ENCODE measurements at regions not wholly inside any gene's neighbourhood (a gene's known extent, or its start where the extent isn't known, plus 50 kb on each side); places are given as distances from the start of the nearest gene placed in this dataset.
A peak's percentile ranks its signal among the peaks of the same experiment; 100 is the strongest.

DNA sequence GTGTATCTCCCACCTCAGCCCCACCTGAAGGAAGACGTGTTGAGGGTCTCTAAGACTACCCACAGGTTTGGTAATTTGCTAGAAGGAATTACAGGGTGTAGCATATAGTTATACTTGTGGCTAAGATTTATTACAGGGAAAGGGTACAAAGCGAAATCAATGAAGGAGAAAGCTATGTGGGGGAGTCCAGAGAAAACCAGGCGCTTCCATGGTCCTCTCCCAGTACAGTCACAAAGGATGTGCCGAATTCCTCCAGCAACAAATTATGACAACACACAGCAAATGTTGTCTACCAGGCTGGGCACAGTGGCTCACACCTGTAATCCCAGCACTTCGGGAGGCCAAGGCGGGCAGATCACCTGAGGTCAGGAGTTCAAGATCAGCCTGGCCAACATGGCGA lies 64.1 kb upstream of the TGM3 start:
- TF ChIP-seq NFRKB (IDR thresholded peaks at IDR 0.05) (no peak), ZNF384 (IDR thresholded peaks at IDR 0.05) (no peak), FOXM1 (IDR thresholded peaks at IDR 0.05; ENCODE audit: borderline replicate concordance) (no peak), ELF4 (IDR thresholded peaks at IDR 0.05) (no peak), HDGF (IDR thresholded peaks at IDR 0.05; ENCODE audit: borderline replicate concordance) (no peak), SP1 (IDR thresholded peaks at IDR 0.05) (no peak)
- POLR2A ChIA-PET = no interaction called here
- no peak for DNase-seq (ENCODE audit: extremely low spot score)
- CTCF ChIA-PET = no interaction called here

DNA sequence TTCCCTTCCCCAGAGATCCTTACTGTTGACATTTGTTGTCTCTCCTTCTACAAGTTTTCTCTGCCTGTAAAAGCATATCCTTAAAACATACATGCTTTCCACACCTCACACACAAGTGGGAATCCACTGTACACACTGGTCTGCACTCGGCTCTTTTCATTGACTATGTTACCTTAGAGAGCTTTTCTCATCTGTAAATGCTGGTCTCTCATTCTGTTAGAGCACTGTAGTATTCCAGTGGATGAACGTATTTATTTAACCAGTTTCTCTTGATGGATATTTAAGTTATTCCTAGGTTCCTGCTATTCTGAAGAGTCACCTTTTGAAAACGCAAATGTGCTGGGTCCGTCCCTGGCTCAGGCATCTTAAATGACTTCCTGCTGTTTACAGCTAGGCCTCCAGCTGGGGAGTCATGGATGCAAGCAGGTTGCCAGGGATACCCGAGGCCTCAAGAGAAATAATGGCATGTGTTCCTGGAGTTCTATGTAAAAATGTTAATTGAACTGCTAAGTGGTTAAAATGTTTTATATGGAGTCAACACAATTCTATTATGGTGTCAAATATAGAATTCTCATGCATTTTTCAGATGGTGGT lies 61.1 kb upstream of the TGM3 start:
- TF ChIP-seq CTBP1 (IDR thresholded peaks at IDR 0.05; ENCODE audit: borderline replicate concordance) (no peak), FOXK2 (IDR thresholded peaks at IDR 0.05) (0 out of 2 replicates have a peak, but pooled peaks have one; percentile 33)

DNA sequence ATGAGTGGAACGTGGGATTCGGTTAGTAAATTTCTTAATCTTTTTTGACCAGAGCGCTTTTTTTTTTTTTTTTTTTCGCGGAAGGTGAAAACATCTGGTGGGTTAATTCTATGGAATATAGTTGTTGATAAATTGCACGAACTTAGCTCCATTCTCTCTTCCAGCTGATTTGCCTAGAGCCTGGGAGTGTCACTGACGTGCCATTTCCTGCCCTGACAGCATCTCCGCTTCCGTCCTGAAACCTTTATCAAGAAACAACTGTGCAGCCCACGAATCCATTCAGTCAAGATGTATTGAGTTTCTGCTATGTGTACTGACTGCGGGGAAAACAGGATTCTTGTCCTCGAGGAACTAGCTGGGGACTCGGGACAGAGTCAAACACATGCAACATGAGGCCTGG lies 59.5 kb upstream of the TGM3 start:
- ChIA-PET CTCF (no interaction called here), POLR2A (no interaction called here)
- TF ChIP-seq CTBP1 (IDR thresholded peaks at IDR 0.05; ENCODE audit: borderline replicate concordance) (no peak), ARNT (IDR thresholded peaks at IDR 0.05) (no peak), BHLHE40 (IDR thresholded peaks at IDR 0.05; ENCODE audit: borderline replicate concordance) (no peak), L3MBTL2 (conservative IDR thresholded peaks at IDR 0.05) (no peak), FOXA1 (IDR thresholded peaks at IDR 0.05) (no peak), LEF1 (IDR thresholded peaks at IDR 0.05; ENCODE audit: borderline replicate concordance) (no peak), ELF4 (IDR thresholded peaks at IDR 0.05) (no peak), FOXK2 (IDR thresholded peaks at IDR 0.05) (no peak)
- DNase-seq (ENCODE audit: extremely low spot score) = no peak

More for the DNA sequence above, 61.1 kb upstream of the TGM3 start:
- ChIA-PET POLR2A (interaction anchor here (0.6 kb wide), 1 partner anchor 637 kb away, joined by 3 read pairs; no protein-coding TSS in a partner anchor), CTCF (interaction anchor here (0.7 kb wide), 1 partner anchor 218 kb away, joined by 3 read pairs; no protein-coding TSS in a partner anchor)
- DNase-seq (ENCODE audit: extremely low spot score) = peak; percentile 43

DNA sequence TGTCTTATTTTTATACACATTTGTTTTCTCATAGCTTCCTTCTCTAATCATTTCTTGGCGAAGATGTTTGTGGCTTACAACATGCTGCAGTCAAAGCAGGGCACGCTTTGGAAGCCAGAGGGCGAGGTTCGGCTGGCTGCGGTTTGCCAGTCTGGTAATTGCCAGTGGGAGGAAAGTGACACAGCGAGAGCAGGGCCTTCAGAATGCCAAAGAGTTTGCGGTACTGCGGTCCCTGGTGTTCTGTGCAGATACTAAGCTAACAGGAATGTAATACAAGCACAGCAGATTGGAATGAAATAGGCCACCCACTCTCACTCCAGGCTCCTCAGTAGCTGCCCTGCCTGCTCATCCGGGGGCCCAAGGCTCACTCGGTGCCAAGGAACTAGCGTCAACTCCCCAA lies 58.7 kb upstream of the TGM3 start:
- POLR2A ChIA-PET = no interaction called here

DNA sequence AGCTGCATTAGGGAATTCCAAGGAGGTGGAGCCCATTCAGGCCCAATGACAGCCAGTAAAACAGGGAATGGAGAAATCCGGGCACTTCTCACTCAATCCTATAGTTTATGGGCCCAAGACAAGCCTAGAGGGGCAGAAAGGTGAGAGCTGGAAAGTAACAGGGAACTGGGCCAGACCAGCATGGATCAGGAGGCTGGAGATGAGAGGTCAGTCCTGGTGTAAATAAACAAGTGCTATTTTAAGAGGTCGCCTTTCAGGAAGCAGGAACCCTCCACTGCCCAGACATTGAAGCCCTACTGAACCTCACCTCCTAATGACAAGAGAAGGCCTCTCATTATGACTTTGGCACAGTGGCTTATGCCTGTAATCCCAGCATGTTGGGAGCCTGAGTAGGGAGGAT lies 57.2 kb upstream of the TGM3 start:
- DNase-seq (ENCODE audit: extremely low spot score) = no peak
- ChIA-PET CTCF (no interaction called here), POLR2A (no interaction called here)
- TF ChIP-seq SP1 (IDR thresholded peaks at IDR 0.05) (no peak), FOXA1 (IDR thresholded peaks at IDR 0.05) (no peak), BHLHE40 (IDR thresholded peaks at IDR 0.05; ENCODE audit: borderline replicate concordance) (no peak), FOXM1 (IDR thresholded peaks at IDR 0.05; ENCODE audit: borderline replicate concordance) (no peak)

More for the DNA sequence above, 58.7 kb upstream of the TGM3 start:
- no peak for DNase-seq (ENCODE audit: extremely low spot score)
- TF ChIP-seq LEF1 (IDR thresholded peaks at IDR 0.05; ENCODE audit: borderline replicate concordance) (no peak), L3MBTL2 (conservative IDR thresholded peaks at IDR 0.05) (no peak), FOXM1 (IDR thresholded peaks at IDR 0.05; ENCODE audit: borderline replicate concordance) (no peak)
- CTCF ChIA-PET = no interaction called here

DNA sequence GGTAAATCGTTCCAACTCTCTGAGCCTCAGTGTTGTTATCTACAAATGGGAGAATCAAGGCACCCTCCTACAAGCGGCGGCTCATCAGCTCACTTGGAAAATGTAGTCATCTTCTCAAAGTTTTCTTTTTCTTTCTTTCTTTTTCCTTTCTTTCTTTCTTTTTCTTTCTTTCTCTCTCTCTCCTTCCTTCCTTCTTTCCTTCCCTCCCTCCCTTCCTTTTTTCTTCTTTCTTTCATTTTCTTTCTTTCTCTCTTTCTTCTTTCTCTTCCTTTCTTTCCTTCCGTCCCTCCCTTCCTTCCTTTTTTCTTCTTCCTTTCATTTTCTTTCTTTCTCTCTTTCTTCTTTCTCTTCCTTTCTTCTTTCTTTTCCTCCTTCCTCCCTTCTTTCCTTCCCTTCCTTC lies 55.0 kb upstream of the TGM3 start:
- ChIA-PET POLR2A (interaction anchor here (0.7 kb wide), 1 partner anchor 230 kb away, joined by 4 read pairs; the partner anchor contains the start of gene SNRPB), CTCF (no interaction called here)
- TF ChIP-seq ARNT (IDR thresholded peaks at IDR 0.05) (no peak), TARDBP (IDR thresholded peaks at IDR 0.05) (no peak), FOXA1 (IDR thresholded peaks at IDR 0.05) (no peak)
- DNase-seq (ENCODE audit: extremely low spot score) = no peak

DNA sequence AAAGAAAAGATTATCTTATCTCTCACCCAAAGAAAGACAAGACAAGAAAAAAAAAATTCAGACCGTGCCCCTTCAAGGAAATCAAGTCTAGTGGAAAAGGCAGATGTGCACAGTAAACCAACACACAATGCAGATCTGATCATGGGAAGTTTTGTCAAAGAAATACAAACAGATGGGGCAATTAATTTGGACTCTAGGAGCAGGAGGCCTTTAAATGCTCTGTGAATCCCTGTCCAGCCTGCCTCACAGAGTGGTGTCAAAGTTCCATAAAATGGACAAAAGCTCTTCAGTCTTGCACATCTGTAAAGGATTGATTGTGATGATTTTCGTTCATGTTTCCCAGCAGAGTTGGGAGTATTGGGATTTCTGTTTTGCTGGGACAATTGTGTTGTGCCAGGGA lies 53.1 kb upstream of the TGM3 start:
- CTCF ChIA-PET = interaction anchor here (0.6 kb wide), 1 partner anchor 370 kb away, joined by 4 read pairs; no protein-coding TSS in a partner anchor

DNA sequence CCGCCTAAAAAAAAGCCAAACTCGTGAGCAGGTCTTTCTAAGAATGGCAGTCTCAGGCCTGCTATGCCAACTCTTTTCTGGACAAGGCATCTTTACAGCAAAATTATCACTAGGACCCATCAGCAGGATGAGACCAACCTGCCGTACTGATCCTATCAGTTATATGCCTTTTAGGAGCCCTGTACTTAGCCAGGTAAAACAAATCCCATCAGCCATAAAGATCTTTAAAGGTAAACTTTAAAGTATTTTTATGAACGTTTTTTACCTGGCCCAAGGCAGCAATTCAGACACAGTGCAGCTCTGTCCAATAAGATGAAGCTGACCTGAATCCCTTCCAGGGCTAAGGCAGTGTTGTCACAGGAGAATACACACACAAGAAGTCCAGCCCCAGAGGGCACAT lies 51.3 kb upstream of the TGM3 start:
- no peak for DNase-seq (ENCODE audit: extremely low spot score)
- POLR2A ChIA-PET = no interaction called here
- TF ChIP-seq SUZ12 (IDR thresholded peaks at IDR 0.05) = no peak
- TF ChIP-seq LEF1 (IDR thresholded peaks at IDR 0.05; ENCODE audit: borderline replicate concordance) = no peak
- TF ChIP-seq L3MBTL2 (conservative IDR thresholded peaks at IDR 0.05) = no peak
- no peak for TF ChIP-seq ELF4 (IDR thresholded peaks at IDR 0.05)
- no peak for TF ChIP-seq ZNF384 (IDR thresholded peaks at IDR 0.05)
- TF ChIP-seq ARNT (IDR thresholded peaks at IDR 0.05) = no peak
- TF ChIP-seq BHLHE40 (IDR thresholded peaks at IDR 0.05; ENCODE audit: borderline replicate concordance) = no peak
- TF ChIP-seq CTBP1 (IDR thresholded peaks at IDR 0.05; ENCODE audit: borderline replicate concordance) = no peak
- TF ChIP-seq, protein P1, sequence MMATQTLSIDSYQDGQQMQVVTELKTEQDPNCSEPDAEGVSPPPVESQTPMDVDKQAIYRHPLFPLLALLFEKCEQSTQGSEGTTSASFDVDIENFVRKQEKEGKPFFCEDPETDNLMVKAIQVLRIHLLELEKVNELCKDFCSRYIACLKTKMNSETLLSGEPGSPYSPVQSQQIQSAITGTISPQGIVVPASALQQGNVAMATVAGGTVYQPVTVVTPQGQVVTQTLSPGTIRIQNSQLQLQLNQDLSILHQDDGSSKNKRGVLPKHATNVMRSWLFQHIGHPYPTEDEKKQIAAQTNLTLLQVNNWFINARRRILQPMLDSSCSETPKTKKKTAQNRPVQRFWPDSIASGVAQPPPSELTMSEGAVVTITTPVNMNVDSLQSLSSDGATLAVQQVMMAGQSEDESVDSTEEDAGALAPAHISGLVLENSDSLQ (IDR thresholded peaks at IDR 0.05) = no peak
- TF ChIP-seq HDGF (IDR thresholded peaks at IDR 0.05; ENCODE audit: borderline replicate concordance) = no peak
- TF ChIP-seq FOXA1 (IDR thresholded peaks at IDR 0.05) = no peak
- no peak for TF ChIP-seq NFRKB (IDR thresholded peaks at IDR 0.05)
- CTCF ChIA-PET = no interaction called here

More for the DNA sequence above, 53.1 kb upstream of the TGM3 start:
- no peak for TF ChIP-seq HDGF (IDR thresholded peaks at IDR 0.05; ENCODE audit: borderline replicate concordance)
- no peak for TF ChIP-seq FOXA1 (IDR thresholded peaks at IDR 0.05)
- TF ChIP-seq ELF4 (IDR thresholded peaks at IDR 0.05) = no peak
- no peak for TF ChIP-seq SUZ12 (IDR thresholded peaks at IDR 0.05)
- TF ChIP-seq LEF1 (IDR thresholded peaks at IDR 0.05; ENCODE audit: borderline replicate concordance) = no peak
- no peak for TF ChIP-seq ARNT (IDR thresholded peaks at IDR 0.05)
- TF ChIP-seq CTBP1 (IDR thresholded peaks at IDR 0.05; ENCODE audit: borderline replicate concordance) = no peak
- TF ChIP-seq, protein P1 (IDR thresholded peaks at IDR 0.05) = no peak
- TF ChIP-seq BHLHE40 (IDR thresholded peaks at IDR 0.05; ENCODE audit: borderline replicate concordance) = no peak
- no peak for TF ChIP-seq L3MBTL2 (conservative IDR thresholded peaks at IDR 0.05)
- TF ChIP-seq ZNF384 (IDR thresholded peaks at IDR 0.05) = no peak
- POLR2A ChIA-PET = no interaction called here
- DNase-seq (ENCODE audit: extremely low spot score) = no peak
